Prostate gland (tissue), 2 donors: ENCODE measurements at regions not wholly inside any gene's neighbourhood (a gene's known extent, or its start where the extent isn't known, plus 50 kb on each side); places are given as distances from the start of the nearest gene placed in this dataset.
"Not testable (repeated sequence)": the region's sequence is repeated elsewhere in the genome, so short reads cannot be mapped to it uniquely, and the experiment has no call there.

Experiments used
- DNase-seq: peaks from one replicate; pipeline ENCODE4 v3.0.0-alpha.2; 2019; ENCODE audit warnings: low spot score
- H3K27ac ChIP-seq, 2 donors: fragments of 200-600 bp; sonication (generic); 2 replicates each; pipeline ENCODE4 v1.5.1; 2017 to 2019
- H3K27me3 ChIP-seq: fragments of 200-600 bp; sonication (generic); replicated peaks from 2 replicates; pipeline ENCODE4 v1.5.1; 2019; ENCODE audit not compliant: insufficient read depth
- H3K36me3 ChIP-seq, 2 donors: fragments of 200-600 bp; sonication (generic); 1 replicate in 1 of 2; 2 replicates in 1 of 2; pipeline versions ENCODE4 v1.5.1 to v1.8.1; 2017 to 2019
- H3K4me1 ChIP-seq: fragments of 200-600 bp; sonication (generic); replicated peaks from 2 replicates; pipeline ENCODE4 v1.5.1; 2019
- H3K4me3 ChIP-seq, 2 donors: fragments of 200-600 bp; sonication (generic); 2 replicates each; pipeline ENCODE4 v1.5.1; 2017 to 2019
- H3K9me3 ChIP-seq: fragments of 200-600 bp; sonication (generic); 2 replicates; pipeline ENCODE4 v1.5.1; 2017
- CTCF ChIP-seq, 4 experiments: fragments of 200-600 bp in 2 of 4; fragments of 450-650 bp in 2 of 4; sonication (generic) in 2 of 4; IDR thresholded peaks; 1 replicate in 3 of 4; 2 replicates in 1 of 4; pipeline ENCODE4 v1.5.1; 2016 to 2019; ENCODE audit warnings: antibody characterized with exemption in 4 of 4, mild to moderate bottlenecking in 2 of 4, moderate library complexity in 2 of 4
- POLR2A ChIP-seq: fragments of 450-650 bp; IDR thresholded peaks from one replicate; pipeline ENCODE4 v1.6.1; 2016; ENCODE audit warnings: antibody characterized with exemption, mild to moderate bottlenecking
- POLR2AphosphoS5 ChIP-seq: sonication (generic); formaldehyde crosslinking; IDR thresholded peaks from one replicate; pipeline ENCODE4 v1.6.1; 2017; ENCODE audit warnings: antibody characterized with exemption
- WGBS: methylation state at CpG from one replicate; pipeline ENCODE4 v1.1.5; 2018; 5-methylcytosine and 5-hydroxymethylcytosine counted together
- intact Hi-C: fragments of 100-400 bp; cut with DNase I; formaldehyde crosslinking; loops from one replicate; pipeline ENCODE4 v1.14.2; 2022

DNA sequence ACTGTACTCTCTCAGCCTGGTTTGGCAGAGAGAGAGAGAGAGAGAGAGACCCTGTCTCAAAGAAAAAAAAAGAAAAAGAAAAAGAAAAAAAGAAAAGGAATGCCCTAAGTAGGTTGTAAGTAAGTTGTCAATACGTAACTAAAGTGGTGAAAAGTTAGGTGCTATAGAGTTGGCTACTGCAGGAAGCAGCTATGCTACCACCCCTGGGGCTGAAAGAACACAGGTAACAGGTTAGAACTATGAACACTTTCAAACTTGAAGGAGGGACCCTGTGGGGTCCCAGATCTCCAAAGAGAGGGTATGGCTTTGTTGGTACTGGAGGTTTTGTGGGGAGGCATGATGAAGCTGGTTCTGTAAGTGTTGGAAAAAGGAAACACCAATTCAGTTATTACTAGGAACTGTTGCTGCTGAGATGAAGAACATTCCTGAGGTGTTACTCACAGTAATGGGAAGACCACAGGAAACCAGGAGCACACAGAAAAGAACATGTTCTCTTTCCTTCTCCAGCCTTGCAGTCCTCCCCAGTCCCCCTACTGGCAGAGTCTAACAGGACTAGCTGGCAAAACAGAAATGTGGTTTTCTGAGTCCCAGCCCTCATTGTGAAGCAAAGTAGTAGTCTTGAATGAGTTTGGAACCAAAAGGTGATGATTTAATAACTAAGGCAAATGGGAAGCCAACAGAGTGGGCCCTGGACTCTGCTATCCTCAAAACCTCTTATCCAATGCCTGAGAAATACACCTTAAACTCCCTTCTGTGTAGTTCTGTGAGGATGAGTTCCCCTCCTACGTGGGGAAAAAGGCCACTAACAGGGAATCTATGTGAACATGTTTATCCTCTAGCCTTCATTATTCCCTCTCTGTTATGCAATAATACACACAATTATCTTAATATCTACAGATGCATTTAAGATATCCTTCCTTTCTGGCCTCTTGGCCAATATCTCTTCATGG, 427.0 kb upstream of the DDI1 start:
- 50% methylated on average over 2 of the region's 2 CpGs for WGBS

GRCh38 chr11:103610435-103610834, 426.0 kb upstream of the DDI1 start:
- Histone ChIP-seq H3K36me3 (no peaks in the 10 kb centered on the region), H3K4me1 (no peaks in the 10 kb centered on the region), H3K9me3 (no peaks in the 10 kb centered on the region), H3K27me3 (no peaks in the 10 kb centered on the region), H3K27ac (no peak overlapping the region), H3K4me3 (no peak overlapping the region)
- intact Hi-C loops, result no loop called here
- DNase-seq, result no peak
- no peak for TF ChIP-seq POLR2AphosphoS5
- TF ChIP-seq CTCF (IDR thresholded peaks at IDR 0.05), result no peak
- no peak for TF ChIP-seq POLR2A

More for the DNA sequence above, 427.0 kb upstream of the DDI1 start:
- no peaks in the 10 kb centered on the region for H3K36me3 ChIP-seq
- no peak for DNase-seq
- H3K4me1 ChIP-seq, result no peaks in the 10 kb centered on the region
- H3K27ac ChIP-seq, result no peak overlapping the region
- no peaks in the 10 kb centered on the region for H3K9me3 ChIP-seq
- no peaks in the 10 kb centered on the region for H3K27me3 ChIP-seq
- TF ChIP-seq POLR2A (no peak), CTCF (IDR thresholded peaks at IDR 0.05) (no peak), POLR2AphosphoS5 (no peak)
- H3K4me3 ChIP-seq, result no peak overlapping the region
- intact Hi-C loops, result no loop called here

DNA sequence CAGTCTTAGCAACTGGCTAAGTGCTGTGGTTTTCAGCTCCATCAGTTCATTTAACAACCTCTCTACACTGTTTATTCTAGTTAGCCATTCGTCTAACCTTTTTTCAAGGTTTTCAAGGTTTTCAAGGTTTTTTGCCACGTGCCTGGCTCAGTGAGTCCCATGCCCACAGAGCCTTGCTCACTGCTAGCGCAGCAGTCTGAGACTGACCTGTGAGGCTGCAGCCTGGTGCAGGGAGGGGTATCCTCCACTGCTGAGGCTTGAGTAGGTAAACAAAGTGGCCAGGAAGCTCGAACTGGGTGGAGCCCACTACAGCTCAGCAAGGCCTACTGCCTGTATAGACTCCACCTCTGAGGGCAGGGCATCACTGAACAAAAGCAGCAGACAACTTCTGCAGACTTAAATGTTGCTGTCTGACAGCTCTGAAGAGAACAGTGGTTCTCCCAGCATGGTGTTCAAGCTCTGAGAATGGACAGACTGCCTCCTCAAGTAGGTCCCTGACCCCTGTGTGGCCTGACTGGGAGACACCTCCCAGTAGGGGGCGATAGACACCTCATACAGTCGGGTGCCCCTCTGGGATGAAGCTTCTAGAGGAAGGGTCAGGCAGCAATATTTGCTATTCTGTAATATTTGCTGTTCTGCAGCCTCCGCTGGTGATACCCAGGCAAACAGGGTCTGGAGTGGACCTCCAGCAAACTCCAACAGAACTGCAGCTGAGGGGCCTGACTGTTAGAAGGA, 424.7 kb upstream of the DDI1 start:
- DNase-seq, H3K4me1 ChIP-seq, H3K27ac ChIP-seq, intact Hi-C loops, H3K9me3 ChIP-seq, H3K27me3 ChIP-seq, H3K36me3 ChIP-seq, H3K4me3 ChIP-seq: not testable (repeated sequence)
- WGBS, result 76% methylated on average over 7 of the region's 7 CpGs

- 89% methylated on average over 9 of the region's 9 CpGs for WGBS
- H3K9me3 ChIP-seq, H3K36me3 ChIP-seq, H3K27ac ChIP-seq, H3K4me3 ChIP-seq, intact Hi-C loops, H3K27me3 ChIP-seq, DNase-seq, H3K4me1 ChIP-seq: not testable (repeated sequence)
These were observed 424.0 kb upstream of the DDI1 start for GRCh38 chr11:103612451-103612850.

DNA sequence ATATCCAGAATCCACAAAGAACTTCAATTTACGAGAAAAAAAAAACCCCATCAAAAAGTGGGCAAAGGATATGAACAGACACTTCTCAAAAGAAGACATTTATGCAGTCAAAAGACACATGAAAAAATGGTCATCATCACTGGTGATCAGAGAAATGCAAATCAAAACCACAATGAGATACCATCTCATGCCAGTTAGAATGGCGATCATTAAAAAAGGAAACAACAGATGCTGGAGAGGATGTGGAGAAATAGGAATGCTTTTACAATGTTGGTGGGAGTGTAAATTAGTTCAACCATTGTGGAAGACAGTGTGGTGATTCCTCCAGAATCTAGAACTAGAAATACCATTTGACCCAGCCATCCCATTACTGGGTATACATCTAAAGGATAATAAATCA, 419.9 kb upstream of the DDI1 start:
- H3K27me3 ChIP-seq, DNase-seq, H3K27ac ChIP-seq, H3K9me3 ChIP-seq, H3K4me3 ChIP-seq, H3K4me1 ChIP-seq, H3K36me3 ChIP-seq, intact Hi-C loops: not testable (repeated sequence)
- WGBS, result 79% methylated on average over 2 of the region's 2 CpGs

DNA sequence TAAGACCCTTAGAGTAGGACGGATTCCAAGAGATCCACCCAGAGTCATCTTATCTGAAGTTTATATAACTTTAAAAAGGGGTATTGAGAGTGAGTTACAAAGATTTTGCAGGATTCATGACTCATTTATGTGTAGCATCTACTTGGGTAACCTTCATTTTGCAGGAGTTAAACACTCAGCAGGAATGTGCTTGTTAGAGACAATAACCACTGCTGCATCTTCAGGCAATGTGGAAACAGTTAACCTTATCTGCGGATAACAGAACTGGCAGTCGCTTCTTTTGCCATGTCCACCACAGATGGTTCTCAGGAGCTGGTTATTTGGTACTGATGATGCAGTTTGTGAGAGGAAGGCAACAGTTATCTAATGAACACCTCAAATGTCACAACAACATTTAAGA, 417.9 kb upstream of the DDI1 start:
- TF ChIP-seq POLR2AphosphoS5, result no peak
- TF ChIP-seq POLR2A, result no peak
- TF ChIP-seq CTCF (IDR thresholded peaks at IDR 0.05), result no peak
- no peaks in the 10 kb centered on the region for H3K36me3 ChIP-seq
- no peaks in the 10 kb centered on the region for H3K27me3 ChIP-seq
- intact Hi-C loops, result no loop called here
- no peaks in the 10 kb centered on the region for H3K9me3 ChIP-seq
- no peaks in the 10 kb centered on the region for H3K4me1 ChIP-seq
- 82% methylated on average over 3 of the region's 3 CpGs for WGBS
- no peak for DNase-seq
- no peak overlapping the region for H3K4me3 ChIP-seq
- H3K27ac ChIP-seq, result no peak overlapping the region
